Ishikawa (cell line): ENCODE measurements at regions not wholly inside any gene's neighbourhood (a gene's known extent, or its start where the extent isn't known, plus 50 kb on each side); places are given as distances from the start of the nearest gene placed in this dataset.

Source experiments
- CEBPB ChIP-seq: IDR thresholded peaks from 2 replicates; pipeline ENCODE4 v1.6.1; 2012
- CREB1 ChIP-seq: IDR thresholded peaks from 2 replicates; pipeline ENCODE4 v1.6.1; 2012; ENCODE audit warnings: low read depth
- EGR1 ChIP-seq: IDR thresholded peaks from 2 replicates; pipeline ENCODE4 v1.6.1; 2012
- EP300 ChIP-seq: IDR thresholded peaks from 2 replicates; pipeline ENCODE4 v1.6.1; 2012; ENCODE audit warnings: borderline replicate concordance
- FOXM1 ChIP-seq: IDR thresholded peaks from 2 replicates; pipeline ENCODE4 v1.6.1; 2012; ENCODE audit warnings: low read depth, borderline replicate concordance
- NFIC ChIP-seq: IDR thresholded peaks from 2 replicates; pipeline ENCODE4 v1.6.1; 2012
- RAD21 ChIP-seq: IDR thresholded peaks from 2 replicates; pipeline ENCODE4 v1.6.1; 2012; ENCODE audit warnings: low read depth
- REST ChIP-seq: IDR thresholded peaks from 2 replicates; pipeline ENCODE4 v1.6.1; 2012; ENCODE audit warnings: low read depth, mild to moderate bottlenecking
- TAF1 ChIP-seq: IDR thresholded peaks from 2 replicates; pipeline ENCODE4 v1.6.1; 2012; ENCODE audit warnings: low read depth, mild to moderate bottlenecking
- TCF12 ChIP-seq: IDR thresholded peaks from 2 replicates; pipeline ENCODE4 v1.6.1; 2012; ENCODE audit warnings: low read depth
- TEAD4 ChIP-seq: IDR thresholded peaks from 2 replicates; pipeline ENCODE4 v1.6.1; 2012
- USF1 ChIP-seq: IDR thresholded peaks from 2 replicates; pipeline ENCODE4 v1.6.1; 2012
- YY1 ChIP-seq: IDR thresholded peaks from 2 replicates; pipeline ENCODE4 v1.6.1; 2012; ENCODE audit warnings: low read depth
- ZBTB7A ChIP-seq: IDR thresholded peaks from 2 replicates; pipeline ENCODE4 v1.6.1; 2012; ENCODE audit warnings: low read depth
- TF ChIP-seq, protein P1 (sequence below): IDR thresholded peaks from 2 replicates; pipeline ENCODE4 v1.6.1; 2012

- TF ChIP-seq CREB1 = no peak
- no peak for TF ChIP-seq TEAD4
- no peak for TF ChIP-seq USF1
- TF ChIP-seq TAF1 = no peak
- no peak for TF ChIP-seq FOXM1
- no peak for TF ChIP-seq ZBTB7A
- TF ChIP-seq CEBPB = no peak
- no peak for TF ChIP-seq RAD21
- TF ChIP-seq EGR1 = no peak
- TF ChIP-seq, protein P1, sequence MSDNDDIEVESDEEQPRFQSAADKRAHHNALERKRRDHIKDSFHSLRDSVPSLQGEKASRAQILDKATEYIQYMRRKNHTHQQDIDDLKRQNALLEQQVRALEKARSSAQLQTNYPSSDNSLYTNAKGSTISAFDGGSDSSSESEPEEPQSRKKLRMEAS = no peak
- TF ChIP-seq REST = no peak
- TF ChIP-seq TCF12 = no peak
These were observed 90.9 kb upstream of the ACSL3 start for GRCh38 chr2:222769941-222770340.

DNA sequence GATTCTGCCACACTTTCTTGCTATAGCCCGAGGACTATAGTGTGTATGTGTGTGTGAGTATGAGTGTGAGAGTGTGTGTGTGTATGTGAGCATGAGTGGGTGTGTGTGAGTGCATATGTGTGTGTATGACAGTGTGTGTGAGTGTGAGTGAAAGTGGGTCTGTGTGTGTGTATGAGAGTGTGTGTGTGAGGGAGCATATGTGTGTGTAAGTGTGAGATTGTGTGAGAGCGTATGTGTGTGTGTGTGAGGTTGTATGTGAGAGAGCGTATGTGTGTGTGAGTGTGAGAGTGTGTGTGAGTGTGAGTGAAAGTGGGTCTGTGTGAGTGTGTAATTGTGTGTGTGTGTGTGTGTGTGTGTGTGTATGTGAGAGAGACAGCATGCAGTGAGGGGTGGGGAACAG is 89.0 kb upstream of the ACSL3 start:
- TF ChIP-seq CEBPB (no peak), TCF12 (no peak), RAD21 (no peak), YY1 (no peak), REST (no peak), EGR1 (no peak), ZBTB7A (no peak), CREB1 (no peak), FOXM1 (no peak), USF1 (no peak), NFIC (no peak), TEAD4 (no peak), EP300 (no peak), TAF1 (no peak)
- TF ChIP-seq, protein P1 = no peak

DNA sequence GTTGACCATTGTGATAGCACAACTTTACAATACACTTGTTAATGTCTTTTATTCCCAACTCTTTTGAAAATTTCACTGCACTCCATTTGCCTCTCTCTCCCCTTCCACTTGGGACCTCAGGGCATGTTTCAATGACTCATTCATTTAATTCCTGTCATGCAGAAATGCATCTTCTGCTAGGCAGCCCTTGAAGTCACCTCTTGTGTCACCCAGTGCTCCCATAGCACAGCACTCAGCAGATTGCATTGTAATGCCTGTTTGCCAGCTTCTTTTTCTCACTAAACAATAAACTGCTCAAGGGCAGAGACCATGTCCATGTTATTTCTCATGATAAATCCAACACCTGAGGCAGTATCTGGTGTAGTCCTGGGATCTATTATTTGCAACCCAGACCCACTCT is 85.9 kb upstream of the ACSL3 start:
- TF ChIP-seq TCF12 (no peak), CREB1 (no peak), RAD21 (no peak), TEAD4 (no peak), ZBTB7A (no peak), NFIC (no peak), FOXM1 (no peak), CEBPB (no peak), REST (no peak), TAF1 (no peak), USF1 (no peak), EP300 (no peak)

DNA sequence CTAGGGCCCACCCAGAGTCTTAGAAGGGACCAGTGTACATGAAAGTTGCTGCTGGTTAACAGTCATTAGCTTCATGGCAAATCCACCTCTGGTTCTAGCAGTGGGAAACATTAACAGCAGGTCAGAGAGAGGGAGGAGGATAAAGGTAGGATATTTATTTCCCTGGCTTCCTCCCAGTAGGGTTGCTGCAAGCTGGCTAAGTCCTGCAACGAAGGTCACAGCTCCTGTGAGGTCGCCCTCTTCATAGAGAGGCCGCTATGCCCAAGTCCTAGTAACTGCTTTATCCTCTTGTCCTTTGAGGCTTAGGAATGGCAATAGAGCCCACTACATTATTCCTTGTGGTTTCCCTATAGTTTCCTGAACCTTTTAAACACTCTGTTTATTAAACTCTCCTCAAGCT is 84.0 kb upstream of the ACSL3 start:
- no peak for TF ChIP-seq EGR1
- TF ChIP-seq TEAD4 = no peak
- no peak for TF ChIP-seq ZBTB7A
- no peak for TF ChIP-seq CEBPB
- no peak for TF ChIP-seq EP300
- TF ChIP-seq, protein P1 = no peak
- no peak for TF ChIP-seq RAD21
- no peak for TF ChIP-seq CREB1
